ENCODE measurements at regions not wholly inside any gene's neighbourhood (a gene's known extent, or its start where the extent isn't known, plus 50 kb on each side); places are given as distances from the start of the nearest gene placed in this dataset.
"Not testable (repeated sequence)": the region's sequence is repeated elsewhere in the genome, so short reads cannot be mapped to it uniquely, and the experiment has no call there.

GRCh38 chr2:4115435-4115834, 412.1 kb downstream of the DCDC2C start:
- TF ChIP-seq CTCF (conservative IDR thresholded peaks at IDR 0.05); EZH2 (IDR thresholded peaks at IDR 0.05; ENCODE audit: low read depth): not testable (repeated sequence)
